Nephron (organoid): ENCODE measurements at regions not wholly inside any gene's neighbourhood (a gene's known extent, or its start where the extent isn't known, plus 50 kb on each side); places are given as distances from the start of the nearest gene placed in this dataset.

Experiments used
- H3K27ac Mint-ChIP-seq, 3 experiments: 2 replicates each; pipeline ENCODE4 v1.8.0; 2020; ENCODE audit warnings: mixed read lengths in 3 of 3, mild to moderate bottlenecking in 2 of 3, moderate library complexity in 1 of 3
- H3K27me3 Mint-ChIP-seq: 2 replicates; pipeline ENCODE4 v1.8.0; 2021; ENCODE audit warnings: low read depth, mild to moderate bottlenecking, moderate library complexity, mixed read lengths
- H3K36me3 Mint-ChIP-seq: 2 replicates; pipeline ENCODE4 v1.8.0; 2020; ENCODE audit warnings: low read depth, mixed read lengths
- H3K4me1 Mint-ChIP-seq: 2 replicates; pipeline ENCODE4 v1.8.0; 2020; ENCODE audit warnings: mixed read lengths
- H3K4me3 Mint-ChIP-seq, 3 experiments: 2 replicates each; pipeline ENCODE4 v1.8.0; 2020; ENCODE audit warnings: mild to moderate bottlenecking in 3 of 3, mixed read lengths in 3 of 3, moderate library complexity in 2 of 3
- H3K9me3 Mint-ChIP-seq: 2 replicates; pipeline ENCODE4 v1.8.0; 2020; ENCODE audit warnings: mixed read lengths
- CTCF ChIP-seq, 3 experiments: fragments of 200-600 bp; sonication (generic); IDR thresholded peaks; one replicate each; pipeline ENCODE4 v1.5.0; 2021; ENCODE audit warnings: antibody characterized with exemption in 3 of 3; ENCODE audit not compliant: unreplicated experiment in 3 of 3

DNA sequence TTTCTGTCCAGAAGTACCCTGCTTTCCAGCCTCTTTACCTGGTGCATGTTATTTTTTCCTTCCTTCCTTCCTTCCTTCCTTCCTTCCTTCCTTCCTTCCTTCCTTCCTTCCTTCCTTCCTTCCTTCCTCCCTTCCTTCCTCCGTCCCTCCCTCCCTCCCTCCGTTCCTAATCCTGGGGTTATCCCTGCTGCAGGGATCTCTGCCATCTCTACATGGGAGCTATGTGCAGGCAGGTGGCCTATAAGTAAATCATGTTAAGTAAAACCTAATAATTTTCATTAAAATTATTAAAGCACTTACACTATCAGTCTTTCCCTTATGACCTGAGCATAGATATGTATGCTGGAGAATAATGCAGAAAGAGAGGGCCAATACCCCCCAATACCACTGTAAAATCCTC lies 351.9 kb downstream of the ZSWIM6 start:
- no peak for TF ChIP-seq CTCF (IDR thresholded peaks at IDR 0.05; ENCODE audit: unreplicated experiment in 3 of 3)
- Mint-ChIP-seq H3K27ac (no peak overlapping the region), H3K4me1 (peaks cover 21% of the 10 kb centered on the region), H3K36me3 (no peaks in the 10 kb centered on the region), H3K9me3 (no peaks in the 10 kb centered on the region), H3K27me3 (peaks cover 13% of the 10 kb centered on the region), H3K4me3 (no peak overlapping the region)

GRCh38 chr5:61686491-61687257 lies 354.6 kb downstream of the ZSWIM6 start:
- H3K4me1 Mint-ChIP-seq = peaks cover 21% of the 10 kb centered on the region
- H3K4me3 Mint-ChIP-seq = no peak overlapping the region
- TF ChIP-seq CTCF (IDR thresholded peaks at IDR 0.05; ENCODE audit: unreplicated experiment in 3 of 3) = no peak
- H3K27me3 Mint-ChIP-seq = peaks cover 7% of the 10 kb centered on the region
- peaks cover 4% of the 10 kb centered on the region for H3K9me3 Mint-ChIP-seq
- H3K27ac Mint-ChIP-seq = no peak overlapping the region
- no peaks in the 10 kb centered on the region for H3K36me3 Mint-ChIP-seq

- Mint-ChIP-seq H3K27me3 (peaks cover 7% of the 10 kb centered on the region), H3K4me1 (peaks cover 20% of the 10 kb centered on the region), H3K36me3 (no peaks in the 10 kb centered on the region), H3K4me3 (no peak overlapping the region), H3K9me3 (peaks cover 8% of the 10 kb centered on the region), H3K27ac (no peak overlapping the region)
- TF ChIP-seq CTCF (IDR thresholded peaks at IDR 0.05; ENCODE audit: unreplicated experiment in 3 of 3) = no peak
Measured at GRCh38 chr5:61687371-61687770, 355.3 kb downstream of the ZSWIM6 start.

DNA sequence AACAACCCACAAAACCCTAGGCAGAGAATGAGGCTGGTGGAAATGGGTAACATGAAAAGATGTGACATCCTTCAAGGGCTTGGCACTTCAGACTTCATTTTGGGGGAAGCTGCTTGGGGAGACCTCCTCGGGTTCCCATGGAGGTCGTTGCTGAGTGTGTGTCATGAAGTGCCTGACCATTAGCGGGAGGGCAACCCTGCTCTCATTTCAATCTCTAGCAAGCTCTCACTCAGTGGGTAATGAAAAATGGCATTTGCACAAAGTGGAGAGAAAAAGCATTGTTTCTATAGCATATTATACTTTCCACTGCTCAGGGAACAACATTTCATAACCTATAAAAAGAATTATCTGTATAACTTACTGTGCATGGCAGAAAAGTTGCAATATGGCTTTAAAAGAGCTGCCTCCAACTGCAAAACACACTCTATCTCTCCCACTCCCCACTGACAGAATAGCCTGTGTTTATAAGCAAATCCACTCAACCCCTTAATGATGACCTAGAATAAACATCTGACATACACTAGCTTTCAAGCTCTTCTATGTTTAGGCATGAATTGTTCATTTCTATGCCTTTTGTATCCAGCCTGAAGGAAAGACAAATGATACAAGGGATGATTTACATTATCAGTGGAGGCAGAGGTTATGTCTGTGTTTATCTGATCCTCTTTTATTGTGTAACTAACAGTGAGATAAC lies 357.2 kb downstream of the ZSWIM6 start:
- Mint-ChIP-seq H3K27me3 (peaks cover 3% of the 10 kb centered on the region), H3K36me3 (no peaks in the 10 kb centered on the region), H3K9me3 (peaks cover 18% of the 10 kb centered on the region), H3K27ac (no peak overlapping the region), H3K4me3 (no peak overlapping the region), H3K4me1 (peaks cover 13% of the 10 kb centered on the region)
- TF ChIP-seq CTCF (IDR thresholded peaks at IDR 0.05; ENCODE audit: unreplicated experiment in 3 of 3) = no peak

- H3K4me1 Mint-ChIP-seq = peaks cover 9% of the 10 kb centered on the region
- H3K27me3 Mint-ChIP-seq = peaks cover 4% of the 10 kb centered on the region
- no peak overlapping the region for H3K27ac Mint-ChIP-seq
- H3K4me3 Mint-ChIP-seq = no peak overlapping the region
- TF ChIP-seq CTCF (IDR thresholded peaks at IDR 0.05; ENCODE audit: unreplicated experiment in 3 of 3) = no peak
- H3K36me3 Mint-ChIP-seq = no peaks in the 10 kb centered on the region
- peaks cover 13% of the 10 kb centered on the region for H3K9me3 Mint-ChIP-seq
Measured at GRCh38 chr5:61697809-61698558, 365.9 kb downstream of the ZSWIM6 start.
